ENCODE measurements at regions not wholly inside any gene's neighbourhood (a gene's known extent, or its start where the extent isn't known, plus 50 kb on each side); places are given as distances from the start of the nearest gene placed in this dataset.

- TF ChIP-seq POLR2AphosphoS5 (IDR thresholded peaks at IDR 0.05; ENCODE audit: low read depth, low read length) (no peak), EZH2phosphoT487 (IDR thresholded peaks at IDR 0.05; ENCODE audit: borderline replicate concordance) (no peak)
- TF ChIP-seq, protein P1, sequence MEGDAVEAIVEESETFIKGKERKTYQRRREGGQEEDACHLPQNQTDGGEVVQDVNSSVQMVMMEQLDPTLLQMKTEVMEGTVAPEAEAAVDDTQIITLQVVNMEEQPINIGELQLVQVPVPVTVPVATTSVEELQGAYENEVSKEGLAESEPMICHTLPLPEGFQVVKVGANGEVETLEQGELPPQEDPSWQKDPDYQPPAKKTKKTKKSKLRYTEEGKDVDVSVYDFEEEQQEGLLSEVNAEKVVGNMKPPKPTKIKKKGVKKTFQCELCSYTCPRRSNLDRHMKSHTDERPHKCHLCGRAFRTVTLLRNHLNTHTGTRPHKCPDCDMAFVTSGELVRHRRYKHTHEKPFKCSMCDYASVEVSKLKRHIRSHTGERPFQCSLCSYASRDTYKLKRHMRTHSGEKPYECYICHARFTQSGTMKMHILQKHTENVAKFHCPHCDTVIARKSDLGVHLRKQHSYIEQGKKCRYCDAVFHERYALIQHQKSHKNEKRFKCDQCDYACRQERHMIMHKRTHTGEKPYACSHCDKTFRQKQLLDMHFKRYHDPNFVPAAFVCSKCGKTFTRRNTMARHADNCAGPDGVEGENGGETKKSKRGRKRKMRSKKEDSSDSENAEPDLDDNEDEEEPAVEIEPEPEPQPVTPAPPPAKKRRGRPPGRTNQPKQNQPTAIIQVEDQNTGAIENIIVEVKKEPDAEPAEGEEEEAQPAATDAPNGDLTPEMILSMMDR (IDR thresholded peaks at IDR 0.05 in 2 of 3, conservative IDR thresholded peaks at IDR 0.05 in 1 of 3; ENCODE audit: borderline replicate concordance in 1 of 3, insufficient read depth in 1 of 3, low read depth in 2 of 3, low read length in 2 of 3) = no peak
Measured at GRCh38 chr2:108129636-108130035, 110.1 kb upstream of the SULT1C3 start.

Data from HCT116 (cell line).